GM19035 (cell line): ENCODE measurements at regions not wholly inside any gene's neighbourhood (a gene's known extent, or its start where the extent isn't known, plus 50 kb on each side); places are given as distances from the start of the nearest gene placed in this dataset.
"Not testable (repeated sequence)": the region's sequence is repeated elsewhere in the genome, so short reads cannot be mapped to it uniquely, and the experiment has no call there.

Experiments
- ATAC-seq: cut with Tn5 transposase; IDR thresholded peaks from one replicate; pipeline ENCODE4 v1.9.1; 2021; ENCODE audit not compliant: unreplicated experiment

DNA sequence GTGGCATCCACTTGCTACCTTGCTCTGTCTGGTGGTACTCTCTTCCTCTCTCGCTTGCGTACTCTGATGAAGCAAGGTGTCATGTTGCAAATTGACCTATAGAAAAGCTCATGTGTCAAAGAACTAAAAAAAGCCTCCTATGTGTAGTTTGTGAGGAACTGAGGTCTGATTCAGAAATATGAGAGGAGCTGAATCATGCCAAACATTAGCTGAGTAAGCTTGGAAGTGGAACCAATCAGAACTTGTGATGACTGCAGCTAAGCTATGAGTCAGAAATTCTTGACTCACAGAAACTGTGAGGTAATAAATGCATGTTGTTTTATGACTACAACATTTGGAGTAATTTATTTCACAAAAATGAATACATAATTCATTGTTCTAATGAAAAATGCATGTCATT, 2138.8 kb downstream of the PCDH7 start:
- no peak for ATAC-seq

DNA sequence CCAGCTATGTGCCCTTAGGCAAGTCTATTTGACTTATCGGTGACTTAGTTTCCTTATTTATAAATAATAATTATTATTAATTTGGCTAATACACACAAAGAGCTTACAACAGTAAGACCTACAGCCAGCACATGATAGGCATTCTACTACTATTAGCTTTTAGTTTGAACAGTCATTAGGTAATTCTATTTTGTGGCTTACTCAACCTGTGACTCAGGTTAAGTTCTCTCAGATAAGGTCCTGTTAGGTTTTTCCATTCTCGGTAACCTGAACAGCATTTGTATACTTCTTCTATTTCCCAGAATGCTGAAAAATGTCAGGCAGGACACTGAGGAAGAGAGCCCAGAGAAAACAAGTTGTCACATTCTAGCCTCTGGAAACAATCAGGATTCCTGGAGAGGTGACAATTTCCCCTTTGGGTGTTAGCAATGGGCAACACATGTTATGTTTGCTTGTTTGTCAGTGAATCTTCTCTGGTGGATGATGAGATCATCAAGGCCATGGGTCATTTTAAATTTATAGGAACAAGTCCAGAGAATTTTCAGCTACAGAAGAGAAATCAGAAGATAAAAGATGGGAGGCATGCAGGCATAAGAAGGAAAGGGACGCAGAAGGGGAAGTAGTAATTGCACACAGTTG, 2144.7 kb downstream of the PCDH7 start:
- ATAC-seq = no peak

DNA sequence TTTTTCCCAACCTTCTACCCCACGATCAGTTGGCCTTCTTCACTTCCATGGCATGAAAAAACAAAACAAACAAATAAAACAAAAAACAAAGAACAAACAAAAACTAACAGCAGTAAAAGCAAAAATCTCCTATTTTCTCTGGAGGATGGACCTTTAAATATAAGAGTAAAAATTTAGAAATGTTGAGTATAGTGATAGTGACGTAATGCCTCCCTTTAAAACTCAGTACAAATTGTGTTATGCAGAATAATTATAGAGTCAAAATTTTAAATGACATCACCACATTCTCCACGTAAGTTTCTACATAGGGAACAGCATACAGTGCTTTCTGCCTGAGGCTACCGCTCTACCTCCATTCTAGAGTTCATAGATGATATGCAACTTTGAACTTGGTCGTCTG, 2156.4 kb downstream of the PCDH7 start:
- no peak for ATAC-seq

DNA sequence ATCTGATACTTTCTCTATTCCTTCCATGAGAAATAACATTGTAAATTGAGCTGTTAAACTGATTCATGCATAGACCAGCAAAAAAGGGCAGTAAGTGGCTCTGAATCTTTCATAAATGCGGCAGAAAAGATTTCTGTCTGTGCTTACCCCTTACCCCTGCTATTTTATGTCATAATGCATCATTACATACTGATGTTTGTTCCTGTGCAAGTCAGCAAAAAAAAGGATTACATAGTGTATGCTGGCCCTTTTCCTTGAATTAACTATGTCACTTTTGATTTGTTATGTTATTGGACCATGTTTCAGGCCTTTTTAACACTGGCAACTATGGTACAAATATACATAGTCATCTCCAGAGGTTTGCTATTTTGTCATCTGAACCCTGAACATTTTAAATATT, 2159.7 kb downstream of the PCDH7 start:
- ATAC-seq = no peak

DNA sequence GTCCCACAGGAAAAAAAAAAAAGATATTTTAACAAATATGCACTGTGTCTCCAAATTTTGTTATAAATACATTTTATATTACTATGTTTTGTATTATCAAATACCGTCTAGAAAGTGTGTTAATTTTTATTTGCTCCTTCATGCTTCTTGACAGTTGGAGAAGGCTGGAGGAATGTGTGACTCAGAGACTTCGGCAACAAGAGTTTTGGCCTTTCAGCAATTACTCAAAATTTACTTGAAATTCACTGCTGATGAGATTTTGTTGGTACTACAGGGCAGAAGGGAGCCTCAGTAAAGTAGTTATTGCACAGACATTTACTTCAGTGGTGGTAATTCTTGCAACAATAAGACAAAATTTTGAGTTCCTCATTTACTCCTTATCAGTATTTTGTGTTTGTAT, 2164.0 kb downstream of the PCDH7 start:
- ATAC-seq = no peak

DNA sequence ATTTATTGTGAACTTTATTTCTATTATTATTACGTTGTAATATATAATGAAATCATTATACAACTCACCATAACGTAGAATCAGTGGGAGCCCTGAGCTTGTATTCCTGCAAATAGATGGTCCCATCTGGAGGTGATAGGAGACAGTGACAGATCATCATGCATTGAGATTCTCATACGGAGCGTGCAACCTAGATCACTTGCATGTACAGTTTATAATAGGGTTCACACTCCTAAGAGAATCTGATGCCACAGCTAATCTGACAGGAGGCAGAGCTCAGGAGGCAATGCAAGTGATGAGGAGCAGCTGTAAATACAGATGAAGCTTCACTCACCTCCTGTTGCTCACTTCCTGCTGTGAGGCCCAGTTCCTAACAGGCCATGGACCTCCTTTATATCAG, 2170.2 kb downstream of the PCDH7 start:
- no peak for ATAC-seq

DNA sequence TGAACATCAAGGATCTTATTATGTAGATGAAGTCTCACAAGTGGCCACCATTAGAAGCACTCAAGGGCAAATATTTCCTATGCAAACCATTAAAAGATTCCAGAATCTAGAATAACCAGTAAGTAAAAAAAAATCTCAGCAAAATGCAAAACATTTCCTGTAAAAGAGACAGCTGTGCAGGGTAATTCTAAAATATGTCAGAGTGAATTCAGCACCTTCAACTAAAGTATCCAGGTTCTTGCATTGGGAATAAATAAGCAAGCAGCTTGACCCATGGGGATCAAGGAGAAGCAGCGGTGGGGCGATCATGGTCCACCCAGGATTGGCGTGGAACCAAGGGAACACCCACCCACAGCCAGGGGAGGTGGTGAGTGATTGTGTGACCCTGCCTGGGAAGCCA, 2188.9 kb downstream of the PCDH7 start:
- ATAC-seq = no peak

DNA sequence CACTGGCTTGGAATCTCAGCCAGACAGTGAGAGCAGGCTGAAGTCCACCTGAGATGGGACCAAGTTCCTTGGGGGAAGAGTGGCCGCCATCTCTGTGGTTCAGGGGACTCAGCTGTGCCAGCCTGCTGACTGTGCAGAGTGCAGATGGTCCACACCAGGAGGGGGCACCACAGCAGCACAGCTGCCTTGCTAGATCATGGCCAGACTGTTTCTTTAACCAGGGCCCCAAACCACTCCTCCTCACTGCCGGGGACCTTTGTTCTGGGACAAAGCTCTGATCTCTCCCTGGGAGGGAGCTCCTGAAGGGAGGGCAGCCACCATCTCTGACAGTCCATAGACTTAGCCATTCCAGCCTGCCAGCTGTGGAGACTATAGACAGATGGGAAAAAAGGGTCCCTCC, 2189.6 kb downstream of the PCDH7 start:
- no peak for ATAC-seq

DNA sequence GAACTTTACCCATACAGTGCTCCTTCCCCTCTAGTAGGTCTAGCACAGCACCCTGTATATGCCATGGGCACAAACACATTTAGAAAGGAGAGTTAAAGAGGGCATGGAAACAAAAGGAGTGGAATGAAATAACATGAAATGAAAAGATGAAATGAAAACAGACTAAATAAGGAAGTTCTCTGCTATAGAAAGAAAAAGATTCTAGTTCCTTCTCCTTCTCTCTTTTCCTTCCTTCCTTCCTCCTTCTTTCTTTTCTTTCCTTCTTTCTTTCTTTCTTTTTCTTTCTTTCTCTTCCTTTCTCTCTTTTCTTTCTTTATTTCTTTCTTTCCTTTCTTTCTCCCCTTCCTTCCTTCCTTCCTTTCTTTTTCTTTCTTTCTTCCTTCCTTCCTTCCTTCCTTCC, 2197.4 kb downstream of the PCDH7 start:
- ATAC-seq = no peak

DNA sequence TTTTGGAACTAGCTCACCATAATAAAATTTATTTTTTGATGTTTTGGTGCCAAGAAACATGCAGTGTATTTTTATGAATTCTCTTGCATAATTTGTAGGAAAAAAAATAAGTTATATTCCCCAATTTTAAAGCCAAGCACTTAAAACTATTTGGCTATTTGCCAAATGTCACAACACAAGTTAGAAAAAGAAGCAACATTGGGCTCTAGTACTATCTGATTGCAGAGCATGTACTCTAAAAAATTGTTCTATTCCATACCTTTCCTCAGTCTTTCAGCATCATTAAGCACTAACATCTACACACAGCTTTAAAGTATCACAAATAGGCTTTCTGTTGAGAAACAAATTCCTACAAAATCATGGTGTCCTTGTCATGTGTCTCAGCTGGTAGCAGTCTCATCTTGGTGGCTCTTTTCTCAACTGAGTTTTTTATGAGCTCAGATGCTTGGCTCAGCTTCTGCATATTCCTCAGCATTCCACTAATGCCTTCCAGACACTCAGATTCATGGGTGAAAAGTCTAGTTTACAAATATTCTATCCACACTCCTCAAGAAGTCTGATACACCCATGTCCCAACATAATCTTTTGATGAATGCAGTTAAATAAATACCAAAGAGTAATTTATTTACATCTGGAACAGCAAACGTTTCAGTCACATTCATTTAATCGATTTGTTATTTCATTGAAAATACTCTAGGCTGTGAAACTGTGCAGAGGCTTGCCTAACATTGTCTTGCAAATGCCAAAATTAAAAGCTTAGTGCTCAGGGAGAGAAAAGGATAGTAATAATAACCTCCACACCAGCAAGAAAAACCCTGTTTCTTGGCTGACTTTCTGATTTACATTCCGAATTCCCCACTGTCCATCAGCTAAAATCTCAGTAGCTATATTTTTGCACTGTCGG, 2209.9 kb downstream of the PCDH7 start:
- ATAC-seq = no peak

DNA sequence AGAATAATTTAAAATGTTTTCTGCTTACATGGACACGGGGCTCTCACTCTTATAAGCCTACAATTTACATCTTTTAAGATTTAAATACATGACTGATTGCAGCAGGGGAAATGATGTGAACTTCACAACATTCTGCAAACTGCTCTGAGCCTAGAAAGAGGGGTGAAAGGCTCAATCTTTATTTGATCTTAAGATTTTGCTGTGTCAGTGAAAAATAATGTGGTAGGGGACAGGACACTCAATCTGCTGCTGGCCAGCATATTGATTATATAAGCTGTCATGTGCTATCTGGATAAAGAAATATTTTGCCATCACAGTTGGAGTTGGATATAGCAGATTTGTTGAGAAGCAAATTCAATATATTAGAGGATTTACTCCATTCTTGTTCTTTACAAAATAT, 2210.5 kb downstream of the PCDH7 start:
- ATAC-seq = no peak

DNA sequence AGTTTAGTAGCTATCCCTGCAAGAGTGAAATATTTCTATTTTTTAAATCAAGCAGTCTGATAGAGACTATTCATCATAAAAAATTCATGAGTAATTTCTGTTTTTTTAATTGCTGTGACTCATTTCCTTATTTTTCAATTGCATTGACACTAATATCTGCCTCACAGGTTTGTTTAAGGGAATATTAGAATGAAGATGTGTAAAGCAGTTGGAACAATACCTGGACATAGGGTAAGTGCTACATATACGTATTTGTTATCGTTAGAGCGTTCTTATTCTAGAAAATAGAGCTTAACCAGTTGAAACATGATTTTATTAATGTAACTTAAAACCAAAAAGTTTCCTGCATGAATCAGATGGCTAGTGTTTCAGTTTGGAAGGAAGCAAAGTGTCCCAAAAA, 2211.3 kb downstream of the PCDH7 start:
- no peak for ATAC-seq

DNA sequence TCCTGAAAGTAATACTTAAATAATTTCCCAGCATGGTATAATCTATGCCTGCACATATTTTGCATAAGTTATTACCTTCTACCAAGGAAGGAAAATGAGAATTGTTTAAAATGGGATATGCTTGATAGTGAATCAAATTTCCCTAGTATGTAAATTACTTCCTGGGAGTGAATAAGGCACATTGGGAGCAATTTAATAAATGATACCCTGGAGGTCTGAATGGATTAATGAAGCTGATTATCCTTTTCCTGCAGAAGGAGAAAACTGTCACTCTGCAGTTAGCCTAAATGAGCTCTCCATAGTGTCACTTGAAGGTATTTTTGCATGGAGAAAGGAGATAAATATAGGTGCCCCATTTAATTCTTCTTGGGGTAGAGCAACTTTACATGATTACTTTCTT, 2212.0 kb downstream of the PCDH7 start:
- ATAC-seq = no peak

DNA sequence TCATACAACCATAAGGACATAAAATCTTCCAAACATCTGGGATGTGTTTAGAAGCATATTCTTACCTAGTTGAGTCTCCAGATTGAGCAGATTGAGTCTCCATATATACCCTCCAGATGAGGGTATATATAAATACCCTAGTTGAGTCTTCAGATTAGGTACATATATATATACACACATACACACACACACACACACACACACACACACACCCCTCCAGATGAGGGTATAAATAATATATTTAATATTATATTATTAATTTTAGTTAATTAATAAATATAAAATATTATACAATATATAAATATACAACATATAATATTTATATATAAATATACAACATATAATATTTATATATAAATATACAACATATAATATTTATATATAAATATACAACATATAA, 2219.1 kb downstream of the PCDH7 start:
- not testable (repeated sequence) for ATAC-seq

DNA sequence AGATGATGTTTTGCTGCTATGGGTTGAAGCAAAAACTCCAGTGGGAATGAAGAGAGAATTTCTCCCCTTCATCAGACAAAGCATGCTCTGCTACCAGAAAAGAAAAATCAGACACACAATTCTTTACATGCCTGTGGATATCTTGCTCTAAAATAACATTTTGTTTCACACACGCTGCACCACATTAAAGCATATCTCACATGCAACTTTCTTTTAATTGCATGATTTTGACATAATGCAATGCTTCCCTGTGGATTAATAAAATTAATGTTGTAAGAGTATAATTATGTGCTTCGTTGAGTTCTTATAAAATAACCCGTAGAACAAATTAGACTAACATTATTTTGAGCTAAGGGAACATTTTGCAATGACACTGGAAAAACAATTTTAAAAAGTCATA, 2230.7 kb downstream of the PCDH7 start:
- no peak for ATAC-seq

DNA sequence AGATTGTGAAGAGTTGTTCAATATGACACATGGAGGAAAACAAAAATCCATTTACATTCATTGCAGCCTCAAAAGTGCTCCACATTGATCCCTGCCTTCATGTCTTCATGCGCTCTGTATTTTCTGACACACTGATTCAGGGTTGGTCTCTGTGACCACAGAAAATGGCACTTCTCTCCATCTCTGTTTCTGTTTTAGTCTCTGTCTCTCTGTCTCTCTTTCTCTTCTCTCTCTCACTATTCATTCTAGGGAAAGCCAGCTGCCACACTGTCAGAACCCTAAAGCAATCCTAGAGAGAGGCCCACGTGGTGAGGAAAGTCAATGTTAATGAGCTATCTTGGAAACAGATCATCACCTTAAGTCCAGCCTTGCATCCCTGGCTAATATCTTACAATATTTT, 2238.4 kb downstream of the PCDH7 start:
- no peak for ATAC-seq

DNA sequence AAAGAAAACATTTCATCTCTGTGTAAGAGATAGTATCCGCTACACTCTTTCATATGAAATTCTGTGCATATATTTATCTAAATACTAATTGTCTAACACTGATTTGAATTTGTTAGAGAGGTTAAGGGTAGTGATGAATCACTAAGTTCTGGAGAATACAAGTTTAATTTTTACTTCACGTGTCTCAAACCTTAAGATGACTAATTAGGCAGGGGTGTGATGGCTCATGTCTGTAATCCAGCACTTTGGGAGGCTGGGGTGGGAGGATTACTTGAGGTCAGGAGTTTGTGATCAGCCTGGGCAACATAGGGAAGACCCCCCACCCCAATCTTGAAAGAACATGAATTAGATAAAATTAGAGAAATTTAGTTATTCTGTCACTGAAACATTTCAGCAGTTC, 2241.9 kb downstream of the PCDH7 start:
- no peak for ATAC-seq

DNA sequence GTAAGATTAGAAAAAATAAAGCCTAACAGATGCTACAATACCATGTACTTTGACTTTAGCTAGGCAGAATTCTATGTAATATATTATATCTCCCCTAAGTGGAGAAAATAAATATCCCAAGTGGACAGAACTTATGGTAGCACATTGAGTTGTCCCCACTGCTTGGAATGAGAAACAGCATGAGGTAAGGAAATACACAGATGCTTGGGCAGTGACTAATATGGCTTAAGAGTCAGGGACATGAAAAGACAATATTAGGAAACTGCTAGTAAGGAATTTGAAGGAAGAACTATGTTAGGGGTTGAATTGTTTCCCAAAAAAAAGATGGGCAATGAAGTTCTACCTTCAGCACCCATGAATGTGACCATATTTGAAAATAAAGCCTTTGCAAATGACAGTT, 2265.1 kb downstream of the PCDH7 start:
- ATAC-seq = no peak

DNA sequence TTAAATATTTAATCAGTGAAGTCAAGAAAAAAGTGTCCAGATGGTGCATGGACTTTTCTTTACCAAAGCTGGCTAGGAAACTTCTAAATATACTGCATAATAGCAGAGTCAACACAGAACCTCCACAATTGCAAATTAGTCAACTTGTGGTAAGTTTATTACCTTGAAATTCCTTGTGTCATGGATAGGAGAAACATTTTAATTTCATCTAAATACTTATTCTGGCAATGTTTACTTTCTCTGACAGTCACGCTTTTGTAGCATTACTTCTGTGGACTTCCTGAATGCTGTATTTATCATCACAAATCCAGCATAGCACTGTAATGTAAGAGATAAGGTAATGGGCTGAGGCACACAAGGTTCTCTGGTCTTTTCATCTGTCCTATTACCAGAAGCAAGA, 2266.1 kb downstream of the PCDH7 start:
- ATAC-seq = no peak

DNA sequence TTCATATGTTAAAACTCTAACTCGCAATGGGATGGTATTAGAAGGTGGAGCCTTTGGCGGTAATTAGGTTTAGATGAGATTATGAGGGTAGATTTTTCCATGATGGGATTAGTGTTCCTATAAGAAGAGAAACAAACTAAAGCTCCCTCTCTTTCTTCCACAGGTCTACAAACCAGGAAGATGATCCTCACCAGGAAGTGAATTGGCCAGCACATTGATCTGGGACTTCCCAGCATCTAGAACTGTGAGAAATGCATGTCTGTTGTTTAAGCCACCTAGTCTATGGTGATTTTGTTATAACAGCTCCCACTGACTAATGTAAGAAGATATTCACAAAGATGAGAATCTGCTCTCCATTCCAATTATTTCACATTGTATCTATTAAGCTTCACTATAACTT, 2266.9 kb downstream of the PCDH7 start:
- no peak for ATAC-seq

DNA sequence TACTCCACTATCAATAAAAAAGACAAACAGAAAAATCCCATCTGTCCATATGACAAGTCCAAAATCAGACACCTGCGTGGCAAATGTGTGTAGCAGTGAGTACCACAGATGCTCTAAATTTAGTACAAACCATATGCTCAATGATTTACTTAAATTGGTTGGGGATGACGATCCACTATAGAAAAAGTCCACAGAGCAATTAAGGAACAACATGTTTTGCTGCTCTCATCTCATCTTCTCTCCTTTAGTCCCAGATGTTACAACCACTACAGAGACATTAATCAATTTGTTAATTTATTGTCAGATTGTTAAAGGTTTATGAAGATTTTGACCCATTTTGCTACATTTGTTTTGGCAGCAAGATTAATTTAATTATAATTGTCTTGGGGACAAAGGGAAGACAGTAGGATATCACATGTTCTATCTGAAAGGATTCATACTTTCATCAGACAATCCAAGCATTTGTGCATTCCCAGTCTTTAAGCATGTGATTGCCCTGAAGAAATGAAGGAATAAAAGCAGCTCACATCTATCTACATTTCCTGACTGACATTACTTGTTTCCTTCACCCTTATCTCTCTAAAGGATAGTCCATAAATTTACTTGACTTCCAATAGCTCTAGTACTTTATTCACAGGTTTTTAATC, 2268.1 kb downstream of the PCDH7 start:
- no peak for ATAC-seq

DNA sequence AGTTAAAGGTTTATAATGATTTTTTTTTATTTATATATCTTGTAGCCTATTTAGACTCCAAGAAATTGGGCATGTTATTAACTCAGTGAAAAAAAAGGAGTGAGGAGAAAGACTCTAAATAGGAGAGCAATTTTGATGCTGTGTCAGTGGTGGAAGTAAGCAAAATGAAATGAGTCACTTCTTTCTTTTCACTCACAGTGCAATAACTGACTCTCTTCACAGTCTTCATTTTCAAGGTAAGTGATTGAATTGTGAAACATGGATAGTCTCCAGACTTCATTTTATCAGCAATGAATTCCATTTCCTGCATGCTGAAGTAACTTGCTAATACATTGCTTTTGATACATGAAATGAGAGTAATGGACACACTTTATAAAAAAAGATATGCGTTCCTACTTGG, 2271.5 kb downstream of the PCDH7 start:
- no peak for ATAC-seq
